ENCODE measurements at regions not wholly inside any gene's neighbourhood (a gene's known extent, or its start where the extent isn't known, plus 50 kb on each side); places are given as distances from the start of the nearest gene placed in this dataset.
A peak's percentile ranks its signal among the peaks of the same experiment; 100 is the strongest.

DNA sequence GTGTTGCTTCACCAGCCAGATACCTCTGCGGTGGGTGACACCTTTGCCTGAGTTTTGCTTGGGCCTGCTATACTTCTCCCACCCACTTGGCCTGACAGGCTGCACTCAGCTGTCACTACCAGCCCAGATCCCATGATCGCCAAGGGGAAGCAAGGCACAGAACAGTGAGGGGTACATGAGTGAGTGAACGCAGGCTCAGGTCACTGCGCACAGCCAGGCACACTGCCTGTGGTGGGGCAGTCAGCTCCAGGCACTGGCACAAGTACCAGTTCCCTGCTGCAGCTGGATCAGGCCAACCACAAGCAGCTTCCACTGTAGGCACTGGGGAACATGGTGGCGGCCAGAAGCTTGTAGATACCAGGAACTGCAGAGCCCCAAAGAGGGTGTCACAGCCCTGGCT, 441.9 kb upstream of the GRM3 start:
- POLR2A ChIA-PET (ENCODE audit: partially characterized antibody), result no interaction called here
- Histone ChIP-seq H2BK15ac (ENCODE audit: low read length) (no peak overlapping the region), H2AK5ac (ENCODE audit: low read depth, low read length) (no peak overlapping the region), H2BK120ac (replicated peaks; ENCODE audit: low read depth, low read length) (no peak overlapping the region), H3K36me3 (ENCODE audit: control insufficient read depth in 2 of 4, insufficient read depth in 4 of 4, low read length in 3 of 4) (no peaks in the 10 kb centered on the region), H3K56ac (replicated peaks; ENCODE audit: insufficient read length, low read depth, low read length) (no peak overlapping the region), H3K79me2 (ENCODE audit: control insufficient read depth in 1 of 2, insufficient read depth in 2 of 2, low read length in 2 of 2) (no peaks in the 10 kb centered on the region), H4K5ac (ENCODE audit: insufficient read length, low read depth, low read length) (no peak overlapping the region), H4K8ac (ENCODE audit: extremely low read depth, insufficient read depth, low read length) (no peak overlapping the region), H2BK5ac (ENCODE audit: low read depth, low read length) (no peak overlapping the region), H3K14ac (ENCODE audit: insufficient read length) (no peak overlapping the region), H3K18ac (ENCODE audit: extremely low read depth, low read length) (no peak overlapping the region), H3K9me3 (ENCODE audit: insufficient read depth in 2 of 2, low read depth in 1 of 2, low read length in 1 of 2) (no peaks in the 10 kb centered on the region), H2BK20ac (ENCODE audit: low read length) (no peak overlapping the region), H3K4me3 (ENCODE audit: extremely low read depth in 1 of 4, insufficient read depth in 2 of 4, low read depth in 3 of 4, low read length in 4 of 4) (no peak overlapping the region), H3K4me1 (replicated peaks in 1 of 4; ENCODE audit: control insufficient read depth in 3 of 4, insufficient read depth in 4 of 4, low read length in 3 of 4) (no peaks in the 10 kb centered on the region), H4K91ac (replicated peaks; ENCODE audit: insufficient read length, low read length) (no peak overlapping the region), H3K27me3 (replicated peaks in 1 of 4; ENCODE audit: control insufficient read depth in 3 of 4, extremely low read depth in 1 of 4, insufficient read depth in 3 of 4, low read length in 3 of 4) (no peaks in the 10 kb centered on the region), H3K23ac (ENCODE audit: insufficient read length) (no peak overlapping the region), H3K4me2 (ENCODE audit: insufficient read depth in 1 of 2, low read depth in 2 of 2, low read length in 2 of 2) (no peak overlapping the region), H3K27ac (ENCODE audit: low read depth, low read length) (no peak overlapping the region), H3K79me1 (ENCODE audit: low read depth, low read length) (no peaks in the 10 kb centered on the region), H3K23me2 (ENCODE audit: low read depth, low read length) (no peaks in the 10 kb centered on the region), H3K4ac (replicated peaks; ENCODE audit: insufficient read length, low read depth, low read length) (no peak overlapping the region), H4K20me1 (replicated peaks in 1 of 2; ENCODE audit: control insufficient read depth in 1 of 2, insufficient read depth in 2 of 2, low read length in 2 of 2) (no peaks in the 10 kb centered on the region), H2BK12ac (ENCODE audit: low read depth, low read length) (peak overlapping the region; percentile 17; the same call in 1 of the 2 replicates), H2AFZ (ENCODE audit: low read length) (peak overlapping the region; percentile 85; the same call in 1 of the 2 replicates), H3K9ac (replicated peaks in 1 of 4; ENCODE audit: extremely low read depth in 1 of 4, low read depth in 3 of 4, low read length in 3 of 4) (no peak overlapping the region)
- no peak for FAIRE-seq
- CTCF ChIA-PET (ENCODE audit: partially characterized antibody), result interaction anchor here (0.8 to 1.3 kb wide), 2 partner anchors 9 to 86 kb away, joined by 3 read pairs; no protein-coding TSS in a partner anchor
- WGBS, 2 experiments (ENCODE audit: extremely low coverage in 1 of 2, insufficient coverage in 1 of 2, insufficient read length in 1 of 2, insufficient replicate concordance in 2 of 2, low coverage in 1 of 2, low lambda C conversion rate in 2 of 2, missing lambda C conversion rate in 1 of 2), result 94% methylated on average over 5 of the region's 5 CpGs; no CpG with 5 or more reads in 1 of the 2 experiments
- TF ChIP-seq CHD2 (IDR thresholded peaks at IDR 0.05; ENCODE audit: low read length) (no peak), POLR2AphosphoS5 (IDR thresholded peaks at IDR 0.05; ENCODE audit: low read depth, low read length) (no peak), SP4 (IDR thresholded peaks at IDR 0.05; ENCODE audit: low read length) (no peak), POU5F1 (IDR thresholded peaks at IDR 0.05; ENCODE audit: low read depth, low read length) (no peak), BRCA1 (IDR thresholded peaks at IDR 0.05; ENCODE audit: low read depth, low read length) (no peak), SP2 (IDR thresholded peaks at IDR 0.05; ENCODE audit: low read length) (no peak), MAFK (IDR thresholded peaks at IDR 0.05; ENCODE audit: low read depth, low read length) (no peak), KDM5A (IDR thresholded peaks at IDR 0.05; ENCODE audit: low read length) (no peak), NANOG (IDR thresholded peaks at IDR 0.05; ENCODE audit: insufficient read depth, low read depth, low read length, poor library complexity, severe bottlenecking) (no peak), TCF12 (IDR thresholded peaks at IDR 0.05; ENCODE audit: low read depth, low read length) (no peak)
- DNase-seq (ENCODE audit: low read depth in 1 of 2, low spot score in 2 of 2), result no peak

All from H1 (cell line).